ENCODE measurements at regions not wholly inside any gene's neighbourhood (a gene's known extent, or its start where the extent isn't known, plus 50 kb on each side); places are given as distances from the start of the nearest gene placed in this dataset.

- Histone ChIP-seq H3K27me3 (replicated peaks; ENCODE audit: control insufficient read depth, insufficient read depth, low read length) (no peaks in the 10 kb centered on the region), H3K4me3 (replicated peaks; ENCODE audit: low read depth, low read length) (no peak overlapping the region), H3K36me3 (ENCODE audit: control insufficient read depth, insufficient read depth, low read length) (no peaks in the 10 kb centered on the region)
- TF ChIP-seq CTCF (IDR thresholded peaks at IDR 0.05; ENCODE audit: insufficient read depth, low read length, poor library complexity, severe bottlenecking) = no peak
- DNase-seq (ENCODE audit: extremely low read depth, insufficient read length) = no peak
Observed at GRCh38 chr16:14358697-14359305, 271.3 kb downstream of the PARN start.

- DNase-seq (ENCODE audit: extremely low read depth, insufficient read length) = no peak
- no peaks in the 10 kb centered on the region for H3K27me3 ChIP-seq (replicated peaks; ENCODE audit: control insufficient read depth, insufficient read depth, low read length)
- H3K36me3 ChIP-seq (ENCODE audit: control insufficient read depth, insufficient read depth, low read length) = no peaks in the 10 kb centered on the region
- no peak overlapping the region for H3K4me3 ChIP-seq (replicated peaks; ENCODE audit: low read depth, low read length)
- no peak for TF ChIP-seq CTCF (IDR thresholded peaks at IDR 0.05; ENCODE audit: insufficient read depth, low read length, poor library complexity, severe bottlenecking)
Observed at GRCh38 chr16:14357328-14357727, 272.7 kb downstream of the PARN start.

DNA sequence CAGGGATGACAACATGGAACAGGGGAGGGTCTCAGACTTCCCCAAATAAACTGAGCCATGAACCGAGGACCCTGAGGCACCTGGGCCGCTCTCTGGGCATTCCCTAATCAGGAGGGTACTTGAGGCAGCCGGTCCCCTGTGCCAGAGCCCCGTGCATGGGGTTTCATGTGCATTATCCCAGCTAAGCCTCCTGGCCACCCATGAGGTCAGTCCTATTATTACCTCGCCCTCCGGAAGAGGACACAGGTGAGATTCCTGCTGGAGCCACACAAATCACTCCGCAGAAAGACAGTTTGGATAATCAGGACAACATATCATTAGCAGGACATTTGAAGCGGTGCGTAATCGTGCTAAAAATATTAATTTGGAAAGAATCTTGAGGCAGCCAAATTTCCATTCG is 274.0 kb downstream of the PARN start:
- no peak for DNase-seq (ENCODE audit: extremely low read depth, insufficient read length)
- no peak overlapping the region for H3K4me3 ChIP-seq (replicated peaks; ENCODE audit: low read depth, low read length)
- no peaks in the 10 kb centered on the region for H3K36me3 ChIP-seq (ENCODE audit: control insufficient read depth, insufficient read depth, low read length)
- H3K27me3 ChIP-seq (replicated peaks; ENCODE audit: control insufficient read depth, insufficient read depth, low read length) = no peaks in the 10 kb centered on the region
- no peak for TF ChIP-seq CTCF (IDR thresholded peaks at IDR 0.05; ENCODE audit: insufficient read depth, low read length, poor library complexity, severe bottlenecking)

DNA sequence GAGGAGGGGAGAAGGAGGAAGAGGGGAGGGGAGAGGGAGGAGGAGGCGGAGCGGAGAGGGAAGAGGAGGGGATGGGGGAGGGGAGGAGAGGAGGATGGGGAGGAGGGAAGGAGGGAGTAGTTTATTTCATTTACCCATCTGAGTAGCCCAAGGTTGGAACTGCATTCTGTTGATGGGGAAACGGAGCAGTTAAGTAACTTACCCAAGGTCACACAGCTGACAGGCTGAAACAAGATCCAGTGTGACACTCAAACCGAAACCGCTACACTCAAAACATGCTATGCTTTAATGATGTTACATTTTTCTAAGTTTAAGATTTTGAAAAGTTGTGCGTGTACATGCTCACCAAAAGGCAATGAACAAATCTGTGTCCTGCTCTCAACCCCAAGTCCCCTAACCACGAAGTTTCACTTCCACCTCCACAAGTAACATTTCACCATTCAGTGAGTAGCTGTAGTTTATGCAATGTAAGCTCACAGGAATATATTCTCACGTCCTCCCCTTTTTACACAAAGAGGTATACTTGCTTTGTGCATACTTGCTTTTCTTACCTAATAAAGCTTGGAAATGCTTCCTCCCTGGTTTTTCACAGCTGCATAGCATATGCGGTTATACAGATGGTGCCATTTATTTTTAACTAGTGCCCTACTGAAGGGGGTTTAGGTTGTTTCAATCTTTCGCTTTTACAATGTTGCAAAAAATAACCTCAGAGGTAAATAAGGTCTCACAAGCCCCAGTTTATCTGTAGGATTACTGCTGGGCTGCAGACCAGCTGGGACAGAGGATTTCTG is 275.3 kb downstream of the PARN start:
- Histone ChIP-seq H3K4me3 (replicated peaks; ENCODE audit: low read depth, low read length) (no peak overlapping the region; the same call in 1 of the 2 replicates), H3K36me3 (ENCODE audit: control insufficient read depth, insufficient read depth, low read length) (no peaks in the 10 kb centered on the region), H3K27me3 (replicated peaks; ENCODE audit: control insufficient read depth, insufficient read depth, low read length) (no peaks in the 10 kb centered on the region)
- no peak for TF ChIP-seq CTCF (IDR thresholded peaks at IDR 0.05; ENCODE audit: insufficient read depth, low read length, poor library complexity, severe bottlenecking)
- DNase-seq (ENCODE audit: extremely low read depth, insufficient read length) = peak; percentile 86

GRCh38 chr16:14353340-14353739 is 276.7 kb downstream of the PARN start:
- Histone ChIP-seq H3K4me3 (replicated peaks; ENCODE audit: low read depth, low read length) (no peak overlapping the region), H3K27me3 (replicated peaks; ENCODE audit: control insufficient read depth, insufficient read depth, low read length) (no peaks in the 10 kb centered on the region), H3K36me3 (ENCODE audit: control insufficient read depth, insufficient read depth, low read length) (no peaks in the 10 kb centered on the region)
- no peak for DNase-seq (ENCODE audit: extremely low read depth, insufficient read length)
- no peak for TF ChIP-seq CTCF (IDR thresholded peaks at IDR 0.05; ENCODE audit: insufficient read depth, low read length, poor library complexity, severe bottlenecking)
